Heart right ventricle (tissue), 16 donors: ENCODE measurements at regions not wholly inside any gene's neighbourhood (a gene's known extent, or its start where the extent isn't known, plus 50 kb on each side); places are given as distances from the start of the nearest gene placed in this dataset.

Experiments
- ATAC-seq, 8 donors: fragments of 200-7000 bp; cut with Tn5 transposase; one replicate each; pipeline ENCODE4 v1.9.1; 2020; ENCODE audit warnings: mild to moderate bottlenecking in 8 of 8, moderate library complexity in 8 of 8, moderate number of reproducible peaks in 1 of 8
- DNase-seq, 2 donors: peaks; one replicate each; pipeline ENCODE4 v3.0.0-alpha.2; 2020
- H3K27ac ChIP-seq, 10 donors: fragments of 200-600 bp; sonication (generic) in 2 of 10; one replicate each; pipeline versions ENCODE4 v1.5.0 to v1.8.0; 2020 to 2022; ENCODE audit warnings: mild to moderate bottlenecking in 3 of 10
- H3K27me3 ChIP-seq, 7 donors: fragments of 200-600 bp; one replicate each; pipeline ENCODE4 v1.8.0; 2021 to 2022; ENCODE audit warnings: mild to moderate bottlenecking in 2 of 7
- H3K36me3 ChIP-seq, 9 donors: fragments of 200-600 bp; sonication (generic) in 1 of 9; one replicate each; pipeline versions ENCODE4 v1.5.0 to v1.8.0; 2020 to 2022; ENCODE audit warnings: mild to moderate bottlenecking in 2 of 9
- H3K4me1 ChIP-seq, 9 donors: fragments of 200-600 bp; sonication (generic) in 1 of 9; one replicate each; pipeline versions ENCODE4 v1.5.0 to v1.8.0; 2020 to 2022; ENCODE audit warnings: mild to moderate bottlenecking in 4 of 9
- H3K4me3 ChIP-seq, 10 donors: fragments of 200-600 bp; sonication (generic) in 2 of 10; one replicate each; pipeline versions ENCODE4 v1.5.0 to v1.8.0; 2020 to 2022; ENCODE audit warnings: mild to moderate bottlenecking in 7 of 10, moderate library complexity in 2 of 10
- H3K9me3 ChIP-seq, 11 donors: fragments of 200-600 bp in 10 of 11; sonication (generic) in 2 of 11; one replicate each; pipeline versions ENCODE4 v1.5.0 to v1.8.0; 2013 to 2022; ENCODE audit warnings: mild to moderate bottlenecking in 2 of 11, control low read depth in 1 of 11, moderate library complexity in 1 of 11
- WGBS, 2 donors: extraction: QIAGEN DNeasy Blood & Tissue Kit; methylation state at CpG; one replicate each; pipeline ENCODE4 v1.1.7; 2013; ENCODE audit warnings: inconsistent platforms in 1 of 2; 5-methylcytosine and 5-hydroxymethylcytosine counted together
- intact Hi-C, 10 donors: fragments of 100-400 bp; cut with DNase I; formaldehyde crosslinking; loops; one replicate each; pipeline versions ENCODE4 v1.11.1 to v1.14.2; 2022
- TF ChIP-seq, protein P1 (sequence below), 9 donors: fragments of 200-600 bp; sonication (generic) in 2 of 9; IDR thresholded peaks; one replicate each; pipeline versions ENCODE4 v1.5.0 to v1.8.0; 2021 to 2022; ENCODE audit warnings: antibody characterized with exemption in 9 of 9, mild to moderate bottlenecking in 5 of 9, moderate library complexity in 1 of 9
- donor health status: Arrhythmogenic right ventricular cardiomyopathy.
- donor health status: ischemic (EF 13 %, LVEDD 7.1; RV severe dilation, severe dysfunction).
- donor health status: healthy with polysubstance abuse.
- donor health status: DM: no; HTN: yes; CAD: no.
- donor health status: DM: no; HTN: no; CAD: no.
- donor health status: ischemic (EF 25% LVEDD 6.9; RV normal size, moderate dysfunction).
- donor health status: ischemic (EF 25% LVEDD 5.7; RV mildly dilated, moderate dysfunction).
- donor health status: healthy.
- donor health status: DM: yes; HTN: yes; CAD: no.
- donor health status: Ischemic cardiomyopathy.
- donor health status: ischemic (EF 35%, LVEDD 5.7; RV mildly dilated, moderate dysfunction).
- donor health status: nonischemic (EF 11% LVEDD 7.7; RV severe dilation, severe dysfunction).
- donor health status: DM: yes; HTN: yes; CAD: no.
- donor health status: PGD.
- donor health status: ischemic (EF 29% LVEDD 5.4; RV normal size, mild dysfunction).
- donor health status: nonischemic (EF 23%, LVEDD 6.1; RV moderate dilation, normal function).

DNA sequence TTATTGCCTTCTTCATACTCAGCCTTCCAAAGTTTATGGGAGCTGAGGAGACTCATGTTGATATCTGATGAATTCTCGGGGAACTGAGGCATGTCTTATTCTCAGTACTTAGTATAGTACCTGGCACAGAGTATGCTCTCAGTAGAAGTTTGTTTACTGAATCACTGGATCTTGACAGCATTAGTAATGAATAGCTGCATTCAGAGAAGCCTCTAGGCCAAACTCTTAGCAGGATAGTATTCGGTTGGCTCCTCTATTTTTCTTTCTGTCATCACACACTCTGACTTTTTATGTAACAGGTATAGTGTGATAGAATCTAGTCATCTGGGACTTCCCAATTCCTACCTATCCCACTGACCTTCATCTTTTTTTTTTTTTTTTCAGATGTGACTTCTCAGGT, 566.4 kb upstream of the MAN1A1 start:
- intact Hi-C loops = no loop called here
- Histone ChIP-seq H3K4me1 (no peaks in the 10 kb centered on the region), H3K36me3 (no peaks in the 10 kb centered on the region), H3K27me3 (no peaks in the 10 kb centered on the region), H3K4me3 (no peak overlapping the region), H3K9me3 (peaks cover 0 to 19% (median under 1%) of the 10 kb centered on the region in 11 donors), H3K27ac (no peak overlapping the region)
- no peak for ATAC-seq
- no peak for DNase-seq
- WGBS, 2 donors = 77 to 84% methylated on average over 2 of the region's 2 CpGs
- TF ChIP-seq, protein P1, sequence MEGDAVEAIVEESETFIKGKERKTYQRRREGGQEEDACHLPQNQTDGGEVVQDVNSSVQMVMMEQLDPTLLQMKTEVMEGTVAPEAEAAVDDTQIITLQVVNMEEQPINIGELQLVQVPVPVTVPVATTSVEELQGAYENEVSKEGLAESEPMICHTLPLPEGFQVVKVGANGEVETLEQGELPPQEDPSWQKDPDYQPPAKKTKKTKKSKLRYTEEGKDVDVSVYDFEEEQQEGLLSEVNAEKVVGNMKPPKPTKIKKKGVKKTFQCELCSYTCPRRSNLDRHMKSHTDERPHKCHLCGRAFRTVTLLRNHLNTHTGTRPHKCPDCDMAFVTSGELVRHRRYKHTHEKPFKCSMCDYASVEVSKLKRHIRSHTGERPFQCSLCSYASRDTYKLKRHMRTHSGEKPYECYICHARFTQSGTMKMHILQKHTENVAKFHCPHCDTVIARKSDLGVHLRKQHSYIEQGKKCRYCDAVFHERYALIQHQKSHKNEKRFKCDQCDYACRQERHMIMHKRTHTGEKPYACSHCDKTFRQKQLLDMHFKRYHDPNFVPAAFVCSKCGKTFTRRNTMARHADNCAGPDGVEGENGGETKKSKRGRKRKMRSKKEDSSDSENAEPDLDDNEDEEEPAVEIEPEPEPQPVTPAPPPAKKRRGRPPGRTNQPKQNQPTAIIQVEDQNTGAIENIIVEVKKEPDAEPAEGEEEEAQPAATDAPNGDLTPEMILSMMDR (IDR thresholded peaks at IDR 0.05) = no peak

DNA sequence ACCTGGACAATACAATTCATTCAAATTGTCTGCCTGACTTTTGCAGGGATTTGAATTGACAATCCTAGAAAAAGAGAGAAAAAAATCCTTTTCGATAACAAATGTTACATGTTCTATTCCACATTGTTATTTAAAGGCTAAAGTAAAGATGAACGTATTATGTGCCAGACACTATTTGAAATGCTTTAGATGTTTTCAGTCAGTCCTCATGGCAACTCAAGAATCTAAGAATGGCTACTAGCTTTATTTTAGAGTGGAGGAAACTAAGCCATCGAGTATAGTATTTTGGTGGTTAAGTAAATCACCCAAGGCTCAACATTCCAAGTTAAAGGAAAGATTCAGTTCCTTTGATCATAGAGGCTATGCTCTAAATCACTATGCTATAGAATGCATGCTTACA, 558.6 kb upstream of the MAN1A1 start:
- intact Hi-C loops = no loop called here
- ATAC-seq (no peak), DNase-seq (no peak)
- Histone ChIP-seq H3K4me3 (no peak overlapping the region), H3K9me3 (no peaks in the 10 kb centered on the region), H3K36me3 (no peaks in the 10 kb centered on the region), H3K27ac (no peak overlapping the region), H3K27me3 (no peaks in the 10 kb centered on the region), H3K4me1 (no peaks in the 10 kb centered on the region)
- TF ChIP-seq, protein P1 (IDR thresholded peaks at IDR 0.05) = no peak
- WGBS, 2 donors = 63 to 70% methylated on average over 3 of the region's 3 CpGs

DNA sequence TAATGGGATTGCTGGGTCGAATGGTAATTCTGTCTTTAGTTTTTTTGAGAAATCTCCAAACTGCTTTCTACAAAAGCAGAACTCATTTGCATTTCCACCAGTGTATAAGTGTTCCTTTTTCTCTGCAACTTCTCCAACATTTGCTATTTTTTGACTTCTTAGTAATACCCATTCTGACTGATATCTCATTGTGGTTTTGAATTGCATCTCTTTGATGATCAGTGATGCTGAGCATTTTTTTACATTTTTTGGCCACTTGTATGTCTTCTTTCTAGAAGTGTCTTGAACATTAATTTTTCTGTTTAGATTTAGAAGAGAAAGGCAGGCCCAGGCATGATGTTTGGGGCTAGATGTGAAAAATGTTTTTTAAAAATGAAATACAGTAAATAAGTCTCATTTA, 553.1 kb upstream of the MAN1A1 start:
- Histone ChIP-seq H3K27ac (no peak overlapping the region), H3K4me3 (no peak overlapping the region), H3K4me1 (no peaks in the 10 kb centered on the region), H3K36me3 (no peaks in the 10 kb centered on the region), H3K9me3 (no peaks in the 10 kb centered on the region), H3K27me3 (no peaks in the 10 kb centered on the region)
- WGBS, 2 donors = 55 to 76% methylated on average over 1 of the region's 1 CpG
- TF ChIP-seq, protein P1 (IDR thresholded peaks at IDR 0.05) = no peak
- ATAC-seq (no peak), DNase-seq (no peak)
- intact Hi-C loops = no loop called here

DNA sequence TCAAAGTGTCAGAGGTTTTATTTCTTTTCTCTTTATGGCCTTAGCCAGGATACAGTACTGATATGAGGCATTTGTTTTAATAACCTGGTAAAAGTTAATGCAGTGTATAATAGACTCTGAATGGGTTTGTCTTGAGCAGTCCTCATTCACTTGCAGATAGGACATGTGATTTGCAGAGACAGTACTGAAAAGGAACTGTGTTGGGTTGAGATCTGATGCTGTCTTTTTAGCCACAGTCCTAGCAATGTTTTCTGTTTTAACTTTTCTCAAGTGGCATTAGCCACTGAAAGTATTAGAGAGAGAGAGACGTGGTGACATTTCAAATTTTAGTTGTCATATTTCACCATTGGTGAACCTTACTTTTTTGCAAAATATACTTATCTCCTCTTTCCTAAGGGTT, 547.2 kb upstream of the MAN1A1 start:
- H3K9me3 ChIP-seq = no peaks in the 10 kb centered on the region
- H3K27ac ChIP-seq = no peak overlapping the region
- H3K36me3 ChIP-seq = no peaks in the 10 kb centered on the region
- WGBS, 2 donors = 88 to 94% methylated on average over 1 of the region's 1 CpG
- ATAC-seq (no peak), DNase-seq (no peak)
- H3K27me3 ChIP-seq = no peaks in the 10 kb centered on the region
- no peaks in the 10 kb centered on the region for H3K4me1 ChIP-seq
- intact Hi-C loops = no loop called here
- TF ChIP-seq, protein P1 (IDR thresholded peaks at IDR 0.05) = no peak
- H3K4me3 ChIP-seq = no peak overlapping the region

DNA sequence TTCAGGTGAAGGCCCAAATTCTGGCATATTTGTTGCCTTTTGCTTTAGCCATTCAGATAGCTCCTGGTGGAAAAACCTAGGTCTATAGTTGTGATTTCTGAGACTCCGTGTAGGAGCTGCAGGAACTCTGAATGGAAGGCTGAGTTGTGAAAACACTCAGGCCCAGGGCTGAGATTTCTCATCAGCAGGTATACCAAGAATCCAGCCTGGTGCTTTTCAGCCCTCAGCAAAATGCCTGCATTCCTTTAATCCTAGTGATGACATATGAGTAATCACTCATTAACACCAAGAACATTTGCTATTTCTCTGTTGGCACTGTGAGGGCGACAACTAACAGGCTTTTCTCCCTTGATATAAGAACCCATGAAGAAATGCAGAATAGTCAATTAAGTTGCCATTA, 546.1 kb upstream of the MAN1A1 start:
- WGBS, 2 donors = 42 to 44% methylated on average over 2 of the region's 2 CpGs
- no peaks in the 10 kb centered on the region for H3K9me3 ChIP-seq
- H3K4me3 ChIP-seq = no peak overlapping the region
- TF ChIP-seq, protein P1 (IDR thresholded peaks at IDR 0.05) = no peak
- DNase-seq = no peak
- H3K4me1 ChIP-seq = no peaks in the 10 kb centered on the region
- no peak for ATAC-seq
- intact Hi-C loops = no loop called here
- no peaks in the 10 kb centered on the region for H3K36me3 ChIP-seq
- no peak overlapping the region for H3K27ac ChIP-seq
- no peaks in the 10 kb centered on the region for H3K27me3 ChIP-seq
